Astrocyte of the hippocampus (primary cell): ENCODE measurements at regions not wholly inside any gene's neighbourhood (a gene's known extent, or its start where the extent isn't known, plus 50 kb on each side); places are given as distances from the start of the nearest gene placed in this dataset.
A peak's percentile ranks its signal among the peaks of the same experiment; 100 is the strongest.
"Not testable (repeated sequence)": the region's sequence is repeated elsewhere in the genome, so short reads cannot be mapped to it uniquely, and the experiment has no call there.

Experiments used
- DNase-seq: peaks from one replicate; pipeline ENCODE4 v3.0.0; 2011; ENCODE audit warnings: low read depth, low spot score

GRCh38 chrX:46366381-46367207 is 178.6 kb downstream of the ZNF674 start:
- no peak for DNase-seq

DNA sequence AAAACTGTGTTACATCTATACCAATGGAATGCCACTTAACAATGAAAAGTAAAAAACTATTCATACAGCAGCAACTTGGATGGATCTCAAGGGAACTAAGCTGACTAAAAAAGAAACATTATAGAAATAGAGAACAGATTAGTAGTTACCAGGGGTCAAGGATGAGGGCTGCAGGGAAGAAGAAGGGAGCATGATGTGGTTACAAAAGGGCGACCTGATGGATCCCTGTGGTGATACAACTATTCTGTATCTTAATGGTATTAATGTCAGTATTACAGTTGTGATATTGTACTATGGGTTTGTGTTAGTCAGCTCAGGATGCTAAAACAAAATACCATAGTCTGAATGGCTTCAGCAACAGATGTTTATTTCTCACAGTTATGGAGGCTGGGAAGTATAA is 190.7 kb downstream of the ZNF674 start:
- no peak for DNase-seq

GRCh38 chrX:46341767-46342322 is 203.4 kb downstream of the ZNF674 start:
- no peak for DNase-seq

DNA sequence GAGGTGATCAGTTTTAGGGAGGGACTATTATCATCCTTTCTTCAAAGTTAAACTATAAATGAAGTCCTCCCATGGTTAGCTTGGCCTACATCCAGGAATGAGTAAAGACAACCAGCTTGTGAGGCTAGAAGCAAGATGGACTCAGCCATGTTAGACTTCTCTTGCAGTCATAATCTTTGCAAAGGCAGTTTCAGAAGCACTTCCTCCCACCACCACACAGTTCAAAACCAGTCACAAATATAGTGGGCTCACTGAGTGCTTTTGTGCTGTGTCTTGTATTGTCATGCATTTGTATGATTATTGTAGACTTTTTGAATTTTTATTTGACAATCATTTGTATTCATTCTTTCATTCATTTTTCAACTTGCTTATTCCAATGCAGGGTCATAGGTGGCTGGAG is 204.5 kb downstream of the ZNF674 start:
- DNase-seq = no peak

- DNase-seq = no peak
Observed at GRCh38 chrX:46333550-46333949, 211.7 kb downstream of the ZNF674 start.

DNA sequence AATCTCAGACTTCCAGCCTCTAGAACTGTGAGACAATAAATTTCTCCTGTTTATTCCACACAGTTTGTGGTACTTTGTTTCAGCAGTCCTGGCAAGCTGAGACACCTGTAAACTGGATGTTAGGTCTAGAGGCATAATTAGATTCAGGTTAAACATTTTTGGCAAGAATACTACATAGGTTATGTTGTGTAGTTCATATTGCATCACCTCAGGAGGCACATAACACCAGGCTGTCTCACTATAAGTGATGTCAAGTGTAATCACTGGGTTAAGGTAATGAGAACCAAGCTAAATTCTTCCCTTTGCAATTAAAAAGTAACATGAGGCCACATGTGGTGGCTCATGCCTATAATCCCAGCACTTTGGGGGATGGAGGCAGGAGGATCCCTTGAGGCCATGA is 214.2 kb downstream of the ZNF674 start:
- DNase-seq = no peak

DNA sequence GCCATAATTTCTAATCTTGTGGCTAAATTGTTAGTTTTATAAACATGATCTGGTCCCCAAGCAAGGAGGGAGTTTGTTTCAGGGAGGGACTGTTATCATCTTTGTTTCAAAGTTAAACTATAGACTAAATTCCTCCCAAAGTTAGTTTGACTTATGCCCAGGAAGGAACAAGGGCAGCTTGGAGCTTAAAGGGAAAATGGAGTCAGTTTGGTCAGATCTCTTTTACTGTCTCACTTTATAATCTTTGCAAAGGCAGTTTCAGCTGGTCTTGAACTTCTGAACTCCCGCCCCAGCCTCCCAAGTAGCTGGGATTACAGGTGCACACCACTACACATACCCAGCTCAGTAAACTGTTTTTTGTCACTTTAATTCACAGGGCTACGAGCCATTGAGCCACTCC is 214.7 kb downstream of the ZNF674 start:
- no peak for DNase-seq

DNA sequence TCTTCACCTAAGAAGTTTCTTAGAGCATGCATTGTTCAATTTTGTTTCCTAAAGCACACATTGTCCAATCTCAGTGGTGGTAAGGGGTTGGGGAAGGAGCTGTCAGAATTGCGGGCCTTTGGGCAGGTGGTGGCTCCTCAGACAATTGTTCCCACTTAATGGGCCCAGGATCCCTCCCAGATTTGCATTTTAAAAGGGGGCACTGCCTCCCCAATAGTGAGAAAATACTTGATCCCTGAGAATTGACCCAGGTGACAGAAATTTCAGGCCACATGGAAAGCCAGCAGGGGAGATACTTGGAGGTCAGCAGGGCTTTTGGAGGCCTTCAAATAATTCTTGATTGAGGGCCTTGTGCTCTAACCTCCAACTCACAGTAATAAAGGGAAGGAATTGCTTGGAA is 217.1 kb downstream of the ZNF674 start:
- no peak for DNase-seq

DNA sequence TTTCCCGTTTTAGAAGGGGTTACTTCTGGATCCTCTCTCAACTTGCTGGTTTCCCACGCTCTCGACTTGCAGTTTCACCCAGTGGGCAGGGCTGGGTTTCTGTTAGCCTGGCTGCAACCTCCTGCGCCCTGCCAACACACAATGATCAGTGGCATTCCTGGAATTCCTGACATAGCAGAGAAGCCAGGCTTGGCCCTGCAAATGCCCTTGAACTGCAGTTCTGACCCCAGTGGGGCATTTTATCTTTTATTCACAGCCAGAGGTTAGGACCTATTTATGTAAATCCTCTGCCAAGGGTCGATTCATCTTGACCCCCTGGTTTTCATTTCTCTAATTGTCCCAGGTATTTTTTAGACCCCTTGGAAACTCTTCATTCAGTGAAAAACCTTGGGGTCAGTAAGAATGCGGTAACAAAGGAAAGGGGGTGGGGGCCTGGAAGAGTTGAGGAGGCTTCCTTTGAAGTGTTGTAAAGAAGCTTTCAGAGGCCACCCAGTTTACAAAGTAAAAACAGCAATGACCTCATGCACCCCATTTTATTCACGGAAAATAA is 217.6 kb downstream of the ZNF674 start:
- DNase-seq = peak; percentile 85

GRCh38 chrX:46326161-46326560 is 219.1 kb downstream of the ZNF674 start:
- DNase-seq = peak; percentile 49

- peak; percentile 92 for DNase-seq
Observed at GRCh38 chrX:46325312-46325877, 219.8 kb downstream of the ZNF674 start.

DNA sequence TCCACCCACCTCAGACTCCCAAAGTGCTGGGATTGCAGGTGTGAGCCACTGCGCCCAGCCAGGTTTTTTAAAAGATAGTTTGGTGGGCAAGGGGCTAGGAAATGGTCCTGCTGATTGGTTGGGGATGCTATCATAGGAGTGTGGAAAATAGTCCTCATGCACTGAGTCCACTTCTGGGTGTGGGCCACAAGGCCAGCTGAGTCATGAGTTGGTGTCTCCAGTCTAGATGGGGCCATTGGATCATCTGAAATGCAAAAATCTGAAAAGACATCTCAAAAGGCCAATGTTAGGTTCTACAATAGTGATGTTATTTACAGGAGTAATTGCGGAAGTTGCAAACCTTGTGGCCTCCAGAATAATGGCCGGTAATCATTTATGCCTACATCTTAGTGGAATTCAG is 221.1 kb downstream of the ZNF674 start:
- no peak for DNase-seq

DNA sequence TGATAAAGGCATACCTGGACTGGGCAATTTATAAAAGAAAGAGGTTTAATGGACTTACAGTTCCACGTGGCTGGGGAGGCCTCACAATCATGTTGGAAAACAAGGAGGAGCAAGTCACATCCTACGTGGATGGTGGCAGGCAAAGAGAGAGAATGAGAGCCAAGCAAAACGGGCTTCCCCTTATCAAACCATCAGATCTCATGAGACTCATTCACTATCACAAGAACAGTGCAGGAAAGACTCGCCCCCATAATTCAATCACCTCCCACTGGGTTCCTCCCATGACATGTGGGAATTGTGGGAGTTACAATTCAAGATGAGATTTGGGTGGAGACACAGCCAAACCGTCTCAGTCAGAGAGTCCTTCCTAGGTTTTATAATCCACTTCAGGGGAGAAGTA is 222.3 kb downstream of the ZNF674 start:
- not testable (repeated sequence) for DNase-seq

- DNase-seq = no peak
Observed at GRCh38 chrX:46321676-46322075, 223.5 kb downstream of the ZNF674 start.

- no peak for DNase-seq
Observed at GRCh38 chrX:46319750-46320149, 225.5 kb downstream of the ZNF674 start.

- DNase-seq = no peak
Observed at GRCh38 chrX:46318551-46318950, 226.7 kb downstream of the ZNF674 start.

- DNase-seq = peak; percentile 8
Observed at GRCh38 chrX:46317163-46317562, 228.1 kb downstream of the ZNF674 start.

DNA sequence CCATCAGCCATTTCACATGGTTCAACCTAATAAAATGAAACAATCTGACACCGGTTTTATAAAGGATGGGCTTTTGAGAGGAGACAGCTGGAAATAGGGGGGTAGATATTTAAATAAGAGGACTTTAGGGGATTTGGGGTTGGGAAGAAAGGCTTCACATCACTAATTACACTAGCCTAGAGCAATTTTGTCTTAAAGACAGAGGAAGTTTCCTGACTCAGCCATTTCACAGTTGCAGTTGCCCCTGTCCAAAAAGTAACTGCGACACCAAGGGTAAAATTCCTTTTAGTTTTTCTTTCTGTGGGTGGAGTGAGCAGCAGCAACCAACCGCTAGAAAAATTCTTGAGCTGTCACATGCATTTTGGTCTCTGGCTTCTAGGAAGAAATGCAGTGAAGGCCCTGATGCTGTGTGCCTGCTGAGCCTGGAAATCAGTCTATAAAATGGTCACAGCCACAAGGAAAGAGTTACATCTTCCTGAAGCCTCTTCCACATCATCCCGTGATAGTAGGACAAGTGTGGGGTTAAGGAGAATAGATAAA is 233.6 kb downstream of the ZNF674 start:
- DNase-seq = peak; percentile 22

GRCh38 chrX:46310815-46311497 is 234.3 kb downstream of the ZNF674 start:
- DNase-seq = no peak

GRCh38 chrX:46308110-46308509 is 237.1 kb downstream of the ZNF674 start:
- peak; percentile 19 for DNase-seq

DNA sequence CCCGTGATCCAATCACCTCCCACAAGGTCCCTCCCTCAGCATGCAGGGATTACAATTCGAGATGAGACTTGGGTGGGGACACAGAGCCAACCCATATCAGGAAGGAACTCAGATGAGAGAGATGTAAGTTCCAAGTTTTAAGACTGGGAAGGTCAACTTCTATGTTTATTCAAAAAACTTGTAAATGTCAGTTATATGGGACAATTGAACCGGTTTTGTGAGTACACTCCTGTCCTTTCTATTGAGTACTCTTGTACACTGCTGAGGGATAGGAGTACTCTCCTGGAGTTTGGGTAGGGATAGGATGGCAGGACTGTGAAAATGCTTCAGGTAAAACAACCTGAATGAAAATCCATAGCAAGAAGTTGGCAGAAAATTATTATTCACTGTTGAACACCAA is 239.1 kb downstream of the ZNF674 start:
- no peak for DNase-seq

DNA sequence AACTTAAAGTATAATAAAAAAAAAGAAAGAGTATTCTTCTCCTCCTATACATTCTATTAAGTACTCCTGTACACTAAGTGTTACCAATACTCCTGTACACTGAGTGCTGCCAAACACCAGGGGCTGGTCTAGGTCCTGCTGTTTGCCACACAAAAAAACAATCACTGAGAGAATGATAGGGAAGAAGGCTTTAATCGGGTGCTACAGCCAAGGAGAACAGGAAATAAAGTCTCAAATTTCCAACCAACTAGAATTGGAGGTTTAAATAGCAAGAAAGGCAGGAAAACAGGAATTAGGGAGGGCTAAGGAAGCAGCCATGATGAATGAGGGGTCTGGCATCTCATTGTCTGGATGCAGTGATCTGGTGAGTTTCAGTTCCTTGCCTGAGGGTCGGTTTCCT is 239.8 kb downstream of the ZNF674 start:
- no peak for DNase-seq
